Fibroblast of skin of left quadriceps (primary cell): ENCODE measurements at regions not wholly inside any gene's neighbourhood (a gene's known extent, or its start where the extent isn't known, plus 50 kb on each side); places are given as distances from the start of the nearest gene placed in this dataset.

Experiments
- DNase-seq, 2 experiments: peaks; one replicate each; pipeline ENCODE4 v3.0.0-alpha.2; 2013; ENCODE audit warnings: low read depth in 2 of 2

GRCh38 chr2:71792926-71793761, 339.8 kb downstream of the DYSF start:
- peak; percentile 70 for DNase-seq

GRCh38 chr2:71791501-71792135, 338.3 kb downstream of the DYSF start:
- DNase-seq = no peak

GRCh38 chr2:71791061-71791450, 337.7 kb downstream of the DYSF start:
- no peak for DNase-seq

GRCh38 chr2:71790226-71791060, 337.1 kb downstream of the DYSF start:
- no peak for DNase-seq

- peak; percentile 42 to 46 for DNase-seq
Measured at GRCh38 chr2:71789556-71790204, 336.3 kb downstream of the DYSF start.

- no peak for DNase-seq
Measured at GRCh38 chr2:71788601-71789240, 335.4 kb downstream of the DYSF start.

- peak; percentile 87 to 88 for DNase-seq
Measured at GRCh38 chr2:71788186-71788525, 334.8 kb downstream of the DYSF start.

- no peak for DNase-seq
Measured at GRCh38 chr2:71787476-71788185, 334.3 kb downstream of the DYSF start.

- no peak for DNase-seq
Measured at GRCh38 chr2:71787108-71787415, 333.7 kb downstream of the DYSF start.

GRCh38 chr2:71786291-71787107, 333.1 kb downstream of the DYSF start:
- DNase-seq = no peak

- DNase-seq = no peak
Measured at GRCh38 chr2:71785516-71785981, 332.2 kb downstream of the DYSF start.

- no peak for DNase-seq
Measured at GRCh38 chr2:71784734-71785511, 331.6 kb downstream of the DYSF start.

- DNase-seq = no peak
Measured at GRCh38 chr2:71783815-71784214, 330.5 kb downstream of the DYSF start.

- peak in 1 of 2 experiments; percentile 29 for DNase-seq
Measured at GRCh38 chr2:71783215-71783614, 329.9 kb downstream of the DYSF start.

- DNase-seq = no peak
Measured at GRCh38 chr2:71782323-71782722, 329.0 kb downstream of the DYSF start.

GRCh38 chr2:71781695-71782228, 328.4 kb downstream of the DYSF start:
- DNase-seq = no peak

- no peak for DNase-seq
Measured at GRCh38 chr2:71780162-71780561, 326.8 kb downstream of the DYSF start.

- DNase-seq = no peak
Measured at GRCh38 chr2:71779774-71780105, 326.4 kb downstream of the DYSF start.
